HG03342 (cell line): ENCODE measurements at regions not wholly inside any gene's neighbourhood (a gene's known extent, or its start where the extent isn't known, plus 50 kb on each side); places are given as distances from the start of the nearest gene placed in this dataset.

Experiments
- ATAC-seq: cut with Tn5 transposase; IDR thresholded peaks from one replicate; pipeline ENCODE4 v1.9.1; 2021; ENCODE audit warnings: mild to moderate bottlenecking, moderate library complexity; ENCODE audit not compliant: unreplicated experiment

- ATAC-seq = no peak
These were observed 368.5 kb upstream of the MAD2L1 start for GRCh38 chr4:120435179-120435578.

DNA sequence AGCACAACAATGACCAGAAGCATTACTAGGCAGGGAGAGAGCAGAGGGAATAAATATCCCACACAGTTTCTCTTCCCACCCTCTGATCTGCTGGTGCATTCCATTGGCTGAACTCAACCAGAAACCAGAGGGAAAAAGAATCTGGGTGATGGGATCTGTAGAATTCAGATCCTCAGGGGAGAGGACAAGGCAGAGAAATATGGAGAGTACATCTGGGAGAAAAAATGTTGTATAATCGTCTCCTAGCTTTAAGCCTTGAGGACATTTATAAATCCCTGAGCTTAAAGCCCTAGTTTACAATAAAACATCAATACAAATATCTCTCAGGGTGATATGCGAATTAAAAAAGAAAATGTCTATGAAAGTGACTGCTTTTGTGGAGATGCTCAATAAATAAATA lies 368.1 kb upstream of the MAD2L1 start:
- no peak for ATAC-seq

DNA sequence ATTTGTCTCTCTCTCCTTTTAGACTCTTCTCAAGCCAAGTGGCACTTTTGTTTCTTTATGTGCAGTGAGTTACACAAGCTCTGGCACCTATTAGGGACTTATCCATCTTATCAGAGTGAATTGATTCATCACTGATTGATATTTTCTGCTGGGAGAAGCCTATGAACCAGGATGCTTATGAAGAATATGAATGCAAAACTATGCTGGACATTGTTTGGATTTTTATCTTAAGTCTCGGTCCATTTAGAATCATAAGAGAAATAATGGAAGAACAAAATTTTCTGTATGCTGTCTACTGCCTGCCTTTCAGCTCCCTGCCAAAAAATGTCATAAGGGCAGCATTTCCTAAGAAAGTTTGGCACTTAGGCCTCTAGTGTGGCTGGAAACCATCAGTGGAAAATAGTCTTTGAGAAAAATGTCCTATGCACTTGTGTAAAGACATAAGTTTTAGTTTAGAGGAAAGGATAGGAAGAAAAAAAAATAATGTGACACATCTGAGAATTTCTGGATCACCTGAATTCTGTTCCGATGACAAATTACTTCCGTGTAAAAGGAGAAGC lies 365.7 kb upstream of the MAD2L1 start:
- no peak for ATAC-seq

GRCh38 chr4:120431180-120431579 lies 364.5 kb upstream of the MAD2L1 start:
- no peak for ATAC-seq

DNA sequence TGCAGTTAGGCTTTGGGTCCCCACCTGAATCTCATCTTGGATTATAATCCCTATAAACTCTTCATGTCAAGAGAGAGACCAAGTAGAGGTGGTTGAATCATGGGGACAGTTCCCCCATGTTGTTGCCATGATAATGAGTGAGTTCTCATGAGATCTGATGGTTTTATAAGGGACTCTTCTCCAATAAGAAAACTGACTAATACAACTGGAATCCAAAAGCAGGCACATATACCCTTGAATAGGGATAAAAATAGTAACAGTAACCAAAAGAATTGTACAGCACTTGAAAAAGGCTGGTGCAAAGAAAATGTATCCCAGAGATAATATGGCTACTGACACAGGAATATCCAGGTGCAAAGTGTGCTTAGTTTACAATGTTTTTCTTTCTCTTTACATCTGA lies 351.5 kb upstream of the MAD2L1 start:
- ATAC-seq = no peak

- no peak for ATAC-seq
These were observed 349.2 kb upstream of the MAD2L1 start for GRCh38 chr4:120415896-120416295.

DNA sequence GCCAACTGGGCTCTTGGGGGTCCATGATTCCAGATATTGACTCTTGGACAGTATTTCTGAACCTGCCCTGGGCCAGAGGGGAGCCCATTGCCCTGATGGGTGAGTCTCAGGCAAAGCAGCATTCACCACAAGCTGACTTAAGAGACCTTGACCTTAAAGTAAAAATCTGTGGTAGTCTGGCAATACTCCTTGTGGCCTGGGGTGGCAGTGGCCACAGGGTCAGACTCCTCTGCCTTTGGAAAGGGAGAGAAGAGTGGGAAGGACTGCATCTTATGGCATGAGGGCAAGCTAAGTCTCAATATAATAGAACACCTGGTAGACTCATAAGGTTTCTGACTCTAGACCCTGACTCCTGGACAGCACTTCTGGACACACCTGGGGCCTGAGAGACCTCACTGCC lies 340.3 kb upstream of the MAD2L1 start:
- ATAC-seq = no peak

- ATAC-seq = no peak
These were observed 336.6 kb upstream of the MAD2L1 start for GRCh38 chr4:120403296-120403695.

GRCh38 chr4:120400441-120400840 lies 333.8 kb upstream of the MAD2L1 start:
- no peak for ATAC-seq

DNA sequence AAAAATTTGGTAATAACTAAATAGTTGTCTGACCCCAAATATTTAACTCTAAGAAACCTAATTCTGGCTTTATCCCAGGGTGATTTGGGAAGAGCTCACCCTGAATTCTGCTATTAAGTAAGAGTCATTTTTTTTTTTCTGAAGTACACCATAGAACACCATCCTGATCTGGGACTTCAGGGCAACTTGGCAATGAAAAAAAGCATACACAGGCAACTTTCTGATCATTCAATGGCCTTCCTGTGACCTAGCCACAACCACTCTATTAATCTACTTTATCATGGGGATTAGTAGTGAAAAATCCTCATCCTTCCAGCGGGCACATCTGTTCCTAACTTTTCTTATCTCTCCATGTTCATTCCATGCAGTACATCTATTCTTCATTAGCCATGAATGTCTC lies 333.2 kb upstream of the MAD2L1 start:
- ATAC-seq = no peak

- no peak for ATAC-seq
These were observed 329.1 kb upstream of the MAD2L1 start for GRCh38 chr4:120395746-120396145.

DNA sequence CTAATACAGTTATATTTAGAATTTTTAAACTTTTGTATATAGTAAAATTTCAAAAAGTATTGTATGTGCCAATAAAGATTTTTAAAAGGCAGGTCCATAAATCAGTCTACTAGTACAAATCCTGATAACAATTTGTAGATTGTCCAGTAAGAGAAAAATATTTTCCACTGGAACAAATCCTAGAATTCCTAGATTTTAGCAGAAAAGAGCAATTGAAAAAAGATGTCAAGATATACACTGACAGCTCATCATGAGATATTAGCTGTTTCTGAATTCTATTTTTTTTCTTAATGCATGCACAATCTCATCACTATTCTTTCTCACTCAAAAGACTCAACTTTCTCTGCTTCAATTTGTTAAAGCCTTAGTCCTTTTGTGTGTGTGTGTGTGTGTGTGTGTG lies 289.2 kb upstream of the MAD2L1 start:
- no peak for ATAC-seq

DNA sequence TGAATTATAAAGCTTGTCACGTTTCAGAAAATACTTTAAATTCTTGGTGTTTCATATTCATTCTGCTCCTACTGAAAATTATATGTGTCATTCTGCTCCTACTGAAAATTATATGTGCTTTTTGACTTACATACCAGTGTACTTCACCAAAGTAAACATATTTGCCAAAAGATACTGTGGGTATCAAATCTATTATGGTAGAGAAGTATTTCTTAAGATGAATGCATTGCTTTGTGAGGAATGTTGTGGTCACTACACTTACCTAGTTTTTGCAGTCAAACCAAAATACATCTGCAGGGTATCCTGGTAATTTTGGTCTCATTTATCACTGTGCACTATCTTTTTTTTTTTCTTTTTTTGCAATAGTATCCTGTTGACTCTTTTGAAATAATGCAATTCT lies 287.7 kb upstream of the MAD2L1 start:
- no peak for ATAC-seq

- ATAC-seq = no peak
These were observed 286.6 kb upstream of the MAD2L1 start for GRCh38 chr4:120353235-120353634.

DNA sequence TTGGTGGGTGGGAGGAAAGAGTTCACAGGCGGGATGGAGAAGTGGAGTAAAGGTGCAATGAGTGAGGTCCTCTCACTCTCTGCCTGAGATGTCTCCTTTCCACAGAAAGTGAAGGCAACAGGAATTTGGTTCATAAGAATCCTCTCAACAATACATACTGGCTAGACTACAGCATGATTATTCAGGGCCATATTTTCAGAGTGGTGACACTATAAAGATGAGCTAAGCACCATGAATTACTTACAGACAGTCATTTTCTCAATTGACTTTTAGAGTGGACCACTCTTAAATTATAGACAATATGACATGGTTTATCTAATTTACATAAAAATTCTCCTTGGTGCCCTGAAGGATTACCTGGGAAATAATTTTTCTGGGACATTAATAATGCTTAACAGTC lies 286.1 kb upstream of the MAD2L1 start:
- ATAC-seq = no peak

DNA sequence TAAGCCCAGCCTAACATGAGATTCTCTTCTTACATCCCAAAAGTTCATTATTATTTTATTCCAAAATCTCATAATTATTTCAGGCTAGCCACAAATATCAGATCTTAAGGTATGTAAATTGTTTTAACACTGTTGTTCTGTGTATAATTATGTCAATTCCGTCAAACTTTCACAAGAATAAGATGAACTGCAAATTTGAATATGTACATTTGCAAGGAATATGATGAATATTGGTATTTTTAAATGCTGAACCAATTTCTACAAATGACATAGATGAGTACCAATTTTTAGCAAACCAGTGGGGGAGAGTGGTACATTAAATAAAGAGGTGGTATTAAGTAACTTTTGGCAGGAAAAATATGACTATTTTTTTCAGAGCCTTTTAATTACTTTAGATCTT lies 282.3 kb upstream of the MAD2L1 start:
- no peak for ATAC-seq

GRCh38 chr4:120348521-120348920 lies 281.9 kb upstream of the MAD2L1 start:
- ATAC-seq = no peak

- peak; percentile 56 for ATAC-seq
These were observed 265.1 kb upstream of the MAD2L1 start for GRCh38 chr4:120331486-120332370.

DNA sequence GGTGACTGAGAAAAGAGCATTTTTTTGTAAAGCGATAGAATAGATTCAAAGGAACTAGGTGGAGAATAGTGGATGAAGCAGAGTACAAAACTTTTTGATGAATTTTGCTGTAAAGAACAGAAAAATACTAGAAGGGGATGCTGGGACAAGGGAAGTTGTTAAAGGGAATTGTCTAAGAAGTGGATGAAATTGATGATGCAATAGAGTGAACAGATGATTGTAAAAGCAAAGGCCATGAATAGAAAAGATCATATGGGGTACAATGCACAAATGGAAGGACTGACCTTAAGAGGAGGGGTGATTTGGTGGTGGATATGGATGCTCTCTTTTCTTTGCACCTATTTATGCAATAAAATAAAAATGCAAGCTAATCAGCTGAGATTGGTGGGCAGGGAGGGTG lies 262.7 kb upstream of the MAD2L1 start:
- no peak for ATAC-seq

DNA sequence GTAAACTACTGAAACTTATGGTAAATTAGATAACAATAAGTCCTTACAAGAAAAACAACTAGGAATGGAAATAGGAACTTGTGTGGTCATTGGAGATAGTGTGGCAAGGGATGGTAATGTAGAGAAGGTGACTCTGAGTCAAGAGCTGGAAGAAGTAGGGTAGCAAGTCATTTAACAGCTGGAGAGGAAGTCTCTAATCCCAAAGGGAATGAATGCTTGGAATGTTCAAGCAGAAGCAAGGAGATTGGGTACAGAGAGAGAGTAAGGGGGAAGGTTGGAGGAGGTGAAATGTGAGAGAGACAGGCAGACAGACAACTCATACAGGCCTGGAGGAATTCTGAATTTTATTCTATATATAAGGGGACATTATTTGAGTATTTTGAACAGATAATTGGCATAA lies 260.6 kb upstream of the MAD2L1 start:
- ATAC-seq = no peak

DNA sequence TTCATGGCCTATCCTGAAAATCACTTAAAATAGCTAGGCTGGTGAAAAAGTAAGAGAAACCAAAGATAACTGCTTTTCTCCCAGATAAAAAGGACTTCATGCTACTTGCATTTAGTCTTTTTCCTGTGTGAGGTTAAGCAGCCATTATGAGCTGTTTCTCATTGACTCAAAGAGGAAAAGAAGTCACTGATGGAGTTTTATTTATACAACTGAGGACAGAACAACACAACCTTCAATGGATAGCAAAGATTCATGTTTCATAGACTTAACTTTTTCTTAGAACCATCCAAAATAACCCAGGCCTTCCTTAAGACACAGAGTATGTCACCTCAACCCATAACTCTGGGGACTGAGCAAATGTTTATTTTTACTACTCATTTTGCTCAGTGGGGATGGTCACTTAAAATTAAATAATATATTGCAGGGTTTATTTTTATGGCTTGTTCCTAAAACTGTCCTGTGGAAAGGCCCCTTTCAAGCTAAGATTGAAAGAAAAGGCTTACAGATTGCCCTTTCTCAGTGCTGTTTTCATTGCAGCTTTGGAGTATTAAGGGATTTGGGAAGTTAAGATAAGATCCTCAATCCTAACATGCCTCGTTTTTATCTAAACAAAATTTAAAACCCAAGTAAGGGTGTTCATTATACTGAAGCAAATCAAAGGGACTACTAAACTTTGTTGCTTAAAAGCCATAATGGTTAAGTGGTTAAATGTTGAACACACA lies 252.6 kb upstream of the MAD2L1 start:
- ATAC-seq = no peak
